Prostate gland (tissue), 1 donor: ENCODE measurements at regions not wholly inside any gene's neighbourhood (a gene's known extent, or its start where the extent isn't known, plus 50 kb on each side); places are given as distances from the start of the nearest gene placed in this dataset.
"Not testable (repeated sequence)": the region's sequence is repeated elsewhere in the genome, so short reads cannot be mapped to it uniquely, and the experiment has no call there.

Source experiments
- POLR2A ChIP-seq: fragments of 450-650 bp; IDR thresholded peaks from one replicate; pipeline ENCODE4 v1.6.1; 2016; ENCODE audit warnings: antibody characterized with exemption, mild to moderate bottlenecking
- POLR2AphosphoS5 ChIP-seq: sonication (generic); formaldehyde crosslinking; IDR thresholded peaks from one replicate; pipeline ENCODE4 v1.6.1; 2017; ENCODE audit warnings: antibody characterized with exemption

DNA sequence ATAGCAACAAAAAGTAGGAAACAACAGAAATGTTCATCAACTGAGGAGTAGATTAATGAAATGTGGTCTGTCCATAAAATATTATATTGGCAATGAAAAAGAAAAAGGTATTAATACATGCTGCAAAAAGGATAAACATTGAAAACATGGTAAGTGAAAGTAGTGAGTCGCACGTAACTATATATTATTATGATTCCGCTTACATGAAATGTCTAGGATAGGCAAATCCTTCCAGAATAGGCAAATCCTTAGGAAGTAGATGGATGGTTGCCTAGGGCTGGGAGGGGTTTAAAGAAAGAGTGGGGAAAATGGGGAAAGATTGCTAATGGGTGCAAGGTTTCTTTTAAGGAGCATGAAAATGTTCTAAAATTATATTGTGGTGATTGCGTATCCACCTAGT lies 198.1 kb upstream of the WSB1 start:
- TF ChIP-seq POLR2AphosphoS5, POLR2A: not testable (repeated sequence)
